ENCODE measurements at regions not wholly inside any gene's neighbourhood (a gene's known extent, or its start where the extent isn't known, plus 50 kb on each side); places are given as distances from the start of the nearest gene placed in this dataset.

DNA sequence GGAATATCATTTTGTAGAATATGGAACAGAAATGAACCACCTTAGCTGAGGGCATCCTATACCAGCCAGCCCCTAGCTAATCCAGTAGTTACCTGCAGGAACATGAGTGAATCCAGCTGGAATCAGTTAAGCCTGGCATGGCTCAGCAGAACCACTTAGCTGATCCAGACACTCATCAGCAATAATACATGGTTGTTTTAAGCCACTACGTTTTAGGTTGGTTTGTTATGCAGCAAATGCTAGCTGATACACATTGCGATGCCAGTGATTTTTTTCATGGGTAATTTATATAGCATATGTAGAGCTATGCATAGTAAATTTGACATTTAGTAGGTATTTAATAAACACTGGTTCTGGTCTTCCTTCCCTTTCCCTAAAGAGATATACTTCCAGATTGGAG, 201.9 kb upstream of the JAG1 start:
- TF ChIP-seq EZH2 (IDR thresholded peaks at IDR 0.05; ENCODE audit: low read depth): no peak
- TF ChIP-seq, protein P1, sequence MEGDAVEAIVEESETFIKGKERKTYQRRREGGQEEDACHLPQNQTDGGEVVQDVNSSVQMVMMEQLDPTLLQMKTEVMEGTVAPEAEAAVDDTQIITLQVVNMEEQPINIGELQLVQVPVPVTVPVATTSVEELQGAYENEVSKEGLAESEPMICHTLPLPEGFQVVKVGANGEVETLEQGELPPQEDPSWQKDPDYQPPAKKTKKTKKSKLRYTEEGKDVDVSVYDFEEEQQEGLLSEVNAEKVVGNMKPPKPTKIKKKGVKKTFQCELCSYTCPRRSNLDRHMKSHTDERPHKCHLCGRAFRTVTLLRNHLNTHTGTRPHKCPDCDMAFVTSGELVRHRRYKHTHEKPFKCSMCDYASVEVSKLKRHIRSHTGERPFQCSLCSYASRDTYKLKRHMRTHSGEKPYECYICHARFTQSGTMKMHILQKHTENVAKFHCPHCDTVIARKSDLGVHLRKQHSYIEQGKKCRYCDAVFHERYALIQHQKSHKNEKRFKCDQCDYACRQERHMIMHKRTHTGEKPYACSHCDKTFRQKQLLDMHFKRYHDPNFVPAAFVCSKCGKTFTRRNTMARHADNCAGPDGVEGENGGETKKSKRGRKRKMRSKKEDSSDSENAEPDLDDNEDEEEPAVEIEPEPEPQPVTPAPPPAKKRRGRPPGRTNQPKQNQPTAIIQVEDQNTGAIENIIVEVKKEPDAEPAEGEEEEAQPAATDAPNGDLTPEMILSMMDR (conservative IDR thresholded peaks at IDR 0.05): no peak
- ChIA-PET POLR2A (ENCODE audit: unreplicated experiment) (no interaction called here), CTCF (no interaction called here)
- DNase-seq: no peak
- Histone ChIP-seq H3K27me3 (ENCODE audit: insufficient read depth, low read depth) (no peaks in the 10 kb centered on the region), H3K4me3 (no peak overlapping the region), H3K4me2 (no peak overlapping the region), H3K79me2 (ENCODE audit: low read depth) (no peaks in the 10 kb centered on the region), H3F3A (ENCODE audit: insufficient read depth, low read depth) (no peaks in the 10 kb centered on the region), H2AFZ (no peak overlapping the region), H3K9me3 (ENCODE audit: insufficient read depth, low read depth) (no peaks in the 10 kb centered on the region), H3K4me1 (replicated peaks; ENCODE audit: insufficient read depth) (no peaks in the 10 kb centered on the region), H3K27ac (no peak overlapping the region), H3K36me3 (ENCODE audit: low read depth) (no peaks in the 10 kb centered on the region), H4K20me1 (ENCODE audit: insufficient read depth) (no peaks in the 10 kb centered on the region), H3K9me2 (ENCODE audit: insufficient read depth) (no peaks in the 10 kb centered on the region)
- no TSS peak for BruUV-seq (replicated peaks)
- intact Hi-C loops (cut with micrococcal nuclease; ENCODE audit: unreplicated experiment): no loop called here

DNA sequence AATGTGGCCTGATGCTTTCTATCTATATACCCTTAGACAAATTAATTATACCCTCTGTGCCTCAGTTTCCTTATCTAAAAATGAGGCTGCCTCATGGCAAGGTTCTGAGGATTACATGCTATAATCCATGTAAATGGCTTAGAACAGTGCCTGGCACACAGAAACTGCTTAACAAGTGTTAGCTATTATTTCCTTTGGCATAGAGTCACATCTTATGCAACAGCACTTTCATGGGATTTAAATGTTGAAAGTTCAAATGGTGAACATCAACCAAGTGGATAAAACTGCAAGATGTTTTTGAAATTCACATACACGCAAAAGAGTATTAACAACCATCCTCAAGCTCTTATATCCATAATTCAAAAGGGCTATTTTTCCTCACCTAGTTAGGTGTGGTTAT, 202.8 kb upstream of the JAG1 start:
- H3K36me3 ChIP-seq (ENCODE audit: low read depth): no peaks in the 10 kb centered on the region
- no peaks in the 10 kb centered on the region for H3K9me3 ChIP-seq (ENCODE audit: insufficient read depth, low read depth)
- H2AFZ ChIP-seq: no peak overlapping the region
- H3F3A ChIP-seq (ENCODE audit: insufficient read depth, low read depth): no peaks in the 10 kb centered on the region
- H3K4me2 ChIP-seq: no peak overlapping the region
- H4K20me1 ChIP-seq (ENCODE audit: insufficient read depth): no peaks in the 10 kb centered on the region
- BruUV-seq (replicated peaks): no TSS peak
- no peaks in the 10 kb centered on the region for H3K27me3 ChIP-seq (ENCODE audit: insufficient read depth, low read depth)
- ChIA-PET CTCF (no interaction called here), POLR2A (ENCODE audit: unreplicated experiment) (no interaction called here)
- no peaks in the 10 kb centered on the region for H3K4me1 ChIP-seq (replicated peaks; ENCODE audit: insufficient read depth)
- intact Hi-C loops (cut with micrococcal nuclease; ENCODE audit: unreplicated experiment): no loop called here
- no peak for TF ChIP-seq EZH2 (IDR thresholded peaks at IDR 0.05; ENCODE audit: low read depth)
- TF ChIP-seq, protein P1 (conservative IDR thresholded peaks at IDR 0.05): no peak
- no peak overlapping the region for H3K27ac ChIP-seq
- no peak for DNase-seq
- no peaks in the 10 kb centered on the region for H3K79me2 ChIP-seq (ENCODE audit: low read depth)
- no peaks in the 10 kb centered on the region for H3K9me2 ChIP-seq (ENCODE audit: insufficient read depth)
- no peak overlapping the region for H3K4me3 ChIP-seq

DNA sequence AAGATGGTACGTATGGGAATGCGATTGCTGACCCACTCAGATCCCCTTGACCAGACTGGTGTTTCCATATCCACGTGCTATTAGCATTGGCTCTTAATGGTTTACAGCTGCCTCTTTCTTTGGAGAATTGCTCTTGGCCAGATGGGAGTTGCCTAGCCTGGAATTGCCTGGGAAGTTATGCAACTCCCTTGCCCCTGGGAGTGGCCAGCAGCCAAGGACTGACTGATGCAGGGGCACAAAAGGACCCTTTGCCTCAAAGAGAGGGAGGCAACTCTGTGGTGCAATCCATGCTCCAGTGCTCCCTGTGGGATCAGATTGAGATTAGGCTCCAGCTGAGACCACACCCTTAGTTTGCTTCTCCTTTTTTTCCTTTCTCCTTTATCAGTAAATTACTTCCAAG, 203.5 kb upstream of the JAG1 start:
- no peaks in the 10 kb centered on the region for H3K79me2 ChIP-seq (ENCODE audit: low read depth)
- BruUV-seq (replicated peaks): no TSS peak
- H4K20me1 ChIP-seq (ENCODE audit: insufficient read depth): no peaks in the 10 kb centered on the region
- intact Hi-C loops (cut with micrococcal nuclease; ENCODE audit: unreplicated experiment): no loop called here
- no peaks in the 10 kb centered on the region for H3K4me1 ChIP-seq (replicated peaks; ENCODE audit: insufficient read depth)
- H3F3A ChIP-seq (ENCODE audit: insufficient read depth, low read depth): no peaks in the 10 kb centered on the region
- no peaks in the 10 kb centered on the region for H3K27me3 ChIP-seq (ENCODE audit: insufficient read depth, low read depth)
- no peak for DNase-seq
- H3K4me2 ChIP-seq: no peak overlapping the region
- H3K9me2 ChIP-seq (ENCODE audit: insufficient read depth): no peaks in the 10 kb centered on the region
- TF ChIP-seq EZH2 (IDR thresholded peaks at IDR 0.05; ENCODE audit: low read depth): no peak
- TF ChIP-seq, protein P1 (conservative IDR thresholded peaks at IDR 0.05): no peak
- POLR2A ChIA-PET (ENCODE audit: unreplicated experiment): no interaction called here
- H3K27ac ChIP-seq: no peak overlapping the region
- H3K4me3 ChIP-seq: no peak overlapping the region
- CTCF ChIA-PET: no interaction called here
- H2AFZ ChIP-seq: no peak overlapping the region
- H3K9me3 ChIP-seq (ENCODE audit: insufficient read depth, low read depth): no peaks in the 10 kb centered on the region
- H3K36me3 ChIP-seq (ENCODE audit: low read depth): no peaks in the 10 kb centered on the region
